ENCODE measurements at regions not wholly inside any gene's neighbourhood (a gene's known extent, or its start where the extent isn't known, plus 50 kb on each side); places are given as distances from the start of the nearest gene placed in this dataset.

GRCh38 chr15:20340331-20340811, 201.2 kb downstream of the GOLGA6L6 start:
- TF ChIP-seq POLR2A (IDR thresholded peaks at IDR 0.05) (no peak), EP300 (IDR thresholded peaks at IDR 0.05) (no peak), CTCF (IDR thresholded peaks at IDR 0.05) (no peak)

Measured in upper lobe of left lung (tissue), 4 donors.